Loucy (cell line): ENCODE measurements at regions not wholly inside any gene's neighbourhood (a gene's known extent, or its start where the extent isn't known, plus 50 kb on each side); places are given as distances from the start of the nearest gene placed in this dataset.

ENCODE experiments used
- H2AFZ ChIP-seq: fragments of 200-600 bp; sonication (generic); 2 replicates; pipeline ENCODE4 v1.6.0; 2016; ENCODE audit warnings: antibody characterized with exemption, mild to moderate bottlenecking, low read length, moderate library complexity
- H3F3A ChIP-seq: fragments of 200-600 bp; 2 replicates; pipeline ENCODE4 v1.6.0; 2016; ENCODE audit warnings: antibody characterized with exemption, low read depth, mild to moderate bottlenecking
- H3K27me3 ChIP-seq: fragments of 200-600 bp; sonication (generic); 2 replicates; pipeline ENCODE4 v1.6.1; 2014; ENCODE audit warnings: low read length, mild to moderate bottlenecking; ENCODE audit not compliant: insufficient read depth, poor library complexity, severe bottlenecking
- H3K36me3 ChIP-seq: fragments of 200-600 bp; sonication (generic); 2 replicates; pipeline ENCODE4 v1.6.1; 2016; ENCODE audit warnings: low read length; ENCODE audit not compliant: insufficient read depth
- H3K4me1 ChIP-seq: fragments of 200-600 bp; sonication (generic); 2 replicates; pipeline ENCODE4 v1.5.1; 2014; ENCODE audit warnings: low read length, mild to moderate bottlenecking; ENCODE audit not compliant: insufficient read depth, poor library complexity, severe bottlenecking
- H3K4me2 ChIP-seq: fragments of 200-600 bp; sonication (generic); 2 replicates; pipeline ENCODE4 v1.6.0; 2014; ENCODE audit warnings: antibody characterized with exemption, low read length, low read depth, mild to moderate bottlenecking; ENCODE audit not compliant: poor library complexity, severe bottlenecking
- H3K4me3 ChIP-seq: fragments of 200-600 bp; sonication (generic); 2 replicates; pipeline ENCODE4 v1.5.1; 2014; ENCODE audit warnings: low read length, mild to moderate bottlenecking, mixed read lengths; ENCODE audit not compliant: poor library complexity, severe bottlenecking
- H3K79me2 ChIP-seq: fragments of 200-600 bp; sonication (generic); 2 replicates; pipeline ENCODE4 v1.6.1; 2014; ENCODE audit warnings: low read length; ENCODE audit not compliant: insufficient read depth
- H3K9ac ChIP-seq: fragments of 200-600 bp; sonication (generic); 2 replicates; pipeline ENCODE4 v1.6.0; 2014; ENCODE audit warnings: mild to moderate bottlenecking, low read depth, low read length, moderate library complexity; ENCODE audit not compliant: poor library complexity, severe bottlenecking
- H3K9me2 ChIP-seq: fragments of 200-600 bp; sonication (generic); replicated peaks from 2 replicates; pipeline ENCODE4 v1.6.1; 2016; ENCODE audit warnings: low read depth, low read length, mixed read lengths
- H3K9me3 ChIP-seq: fragments of 200-600 bp; sonication (generic); 2 replicates; pipeline ENCODE4 v1.6.1; 2014; ENCODE audit warnings: mild to moderate bottlenecking, antibody characterized with exemption, low read length, low read depth; ENCODE audit not compliant: insufficient read depth
- H4K20me1 ChIP-seq: fragments of 200-600 bp; sonication (generic); 2 replicates; pipeline ENCODE4 v1.6.0; 2014; ENCODE audit warnings: antibody characterized with exemption, low read length, mild to moderate bottlenecking; ENCODE audit not compliant: insufficient read depth, poor library complexity, severe bottlenecking
- EZH2phosphoT487 ChIP-seq: fragments of 200-600 bp; IDR thresholded peaks from 2 replicates; pipeline ENCODE4 v1.6.1; 2018; ENCODE audit warnings: antibody characterized with exemption, mild to moderate bottlenecking, moderate library complexity, borderline replicate concordance
- TF ChIP-seq, protein P1 (sequence below): fragments of 200-600 bp; sonication (generic); conservative IDR thresholded peaks from 2 replicates; pipeline ENCODE4 v1.5.1; 2014; ENCODE audit warnings: mild to moderate bottlenecking, antibody characterized with exemption, low read length

- no peaks in the 10 kb centered on the region for H3K9me2 ChIP-seq
- no peaks in the 10 kb centered on the region for H3K4me1 ChIP-seq
- H4K20me1 ChIP-seq: no peaks in the 10 kb centered on the region
- H3F3A ChIP-seq: no peaks in the 10 kb centered on the region
- no peak overlapping the region for H3K4me3 ChIP-seq
- H3K9me3 ChIP-seq: no peaks in the 10 kb centered on the region; the same call in 1 of the 2 replicates
- no peak overlapping the region for H3K9ac ChIP-seq
- no peaks in the 10 kb centered on the region for H3K79me2 ChIP-seq
- no peak overlapping the region for H2AFZ ChIP-seq
- H3K27me3 ChIP-seq: no peaks in the 10 kb centered on the region
- TF ChIP-seq EZH2phosphoT487: no peak
- TF ChIP-seq, protein P1, sequence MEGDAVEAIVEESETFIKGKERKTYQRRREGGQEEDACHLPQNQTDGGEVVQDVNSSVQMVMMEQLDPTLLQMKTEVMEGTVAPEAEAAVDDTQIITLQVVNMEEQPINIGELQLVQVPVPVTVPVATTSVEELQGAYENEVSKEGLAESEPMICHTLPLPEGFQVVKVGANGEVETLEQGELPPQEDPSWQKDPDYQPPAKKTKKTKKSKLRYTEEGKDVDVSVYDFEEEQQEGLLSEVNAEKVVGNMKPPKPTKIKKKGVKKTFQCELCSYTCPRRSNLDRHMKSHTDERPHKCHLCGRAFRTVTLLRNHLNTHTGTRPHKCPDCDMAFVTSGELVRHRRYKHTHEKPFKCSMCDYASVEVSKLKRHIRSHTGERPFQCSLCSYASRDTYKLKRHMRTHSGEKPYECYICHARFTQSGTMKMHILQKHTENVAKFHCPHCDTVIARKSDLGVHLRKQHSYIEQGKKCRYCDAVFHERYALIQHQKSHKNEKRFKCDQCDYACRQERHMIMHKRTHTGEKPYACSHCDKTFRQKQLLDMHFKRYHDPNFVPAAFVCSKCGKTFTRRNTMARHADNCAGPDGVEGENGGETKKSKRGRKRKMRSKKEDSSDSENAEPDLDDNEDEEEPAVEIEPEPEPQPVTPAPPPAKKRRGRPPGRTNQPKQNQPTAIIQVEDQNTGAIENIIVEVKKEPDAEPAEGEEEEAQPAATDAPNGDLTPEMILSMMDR: no peak
- H3K4me2 ChIP-seq: no peak overlapping the region
- no peaks in the 10 kb centered on the region for H3K36me3 ChIP-seq
These were observed 152.7 kb upstream of the GAS1 start for GRCh38 chr9:87100001-87100400.

GRCh38 chr9:87102126-87102525, 154.8 kb upstream of the GAS1 start:
- Histone ChIP-seq H3K4me1 (no peaks in the 10 kb centered on the region), H3K27me3 (no peaks in the 10 kb centered on the region), H4K20me1 (no peaks in the 10 kb centered on the region), H3K4me3 (no peak overlapping the region), H2AFZ (no peak overlapping the region), H3K9me2 (no peaks in the 10 kb centered on the region), H3K9ac (no peak overlapping the region), H3K79me2 (no peaks in the 10 kb centered on the region), H3K4me2 (no peak overlapping the region), H3K36me3 (no peaks in the 10 kb centered on the region), H3K9me3 (no peaks in the 10 kb centered on the region), H3F3A (no peaks in the 10 kb centered on the region)
- TF ChIP-seq EZH2phosphoT487: no peak
- TF ChIP-seq, protein P1: no peak

GRCh38 chr9:87107072-87107471, 159.8 kb upstream of the GAS1 start:
- no peaks in the 10 kb centered on the region for H3K4me1 ChIP-seq
- H3K9me3 ChIP-seq: no peaks in the 10 kb centered on the region; the same call in 1 of the 2 replicates
- no peak overlapping the region for H3K9ac ChIP-seq
- no peak for TF ChIP-seq EZH2phosphoT487
- TF ChIP-seq, protein P1: no peak
- H3K4me2 ChIP-seq: no peak overlapping the region
- no peaks in the 10 kb centered on the region for H4K20me1 ChIP-seq
- no peaks in the 10 kb centered on the region for H3K9me2 ChIP-seq
- H3F3A ChIP-seq: no peaks in the 10 kb centered on the region
- H3K36me3 ChIP-seq: no peaks in the 10 kb centered on the region
- no peaks in the 10 kb centered on the region for H3K27me3 ChIP-seq
- H3K4me3 ChIP-seq: no peak overlapping the region
- no peaks in the 10 kb centered on the region for H3K79me2 ChIP-seq
- H2AFZ ChIP-seq: no peak overlapping the region
